HepG2 (cell line): ENCODE measurements at regions not wholly inside any gene's neighbourhood (a gene's known extent, or its start where the extent isn't known, plus 50 kb on each side); places are given as distances from the start of the nearest gene placed in this dataset.

ENCODE experiments used
- ATAC-seq: fragments of 200-7000 bp; cut with Tn5 transposase; 3 replicates; pipeline ENCODE4 v1.9.1; 2020; ENCODE audit warnings: mild to moderate bottlenecking, moderate library complexity
- BruUV-seq: library from RNA; stranded (reverse); fragments of 400-500 nt; replicated peaks from 2 replicates; lab custom pipeline; 2021; lab: Mats Ljungman, UMichigan
- CTCF ChIA-PET: fragments of 300-600 bp; formaldehyde crosslinking; extraction: SDS; loops from one replicate; lab custom pipeline; 2021; ENCODE audit warnings: low total read pairs, inconsistent platforms, low intra/inter-chr PET ratio; lab: Yijun Ruan, JAX
- POLR2A ChIA-PET: fragments of 350-600 bp; sonication (Branson Sonifier 250); formaldehyde crosslinking; loops from one replicate; lab custom pipeline; 2020; ENCODE audit warnings: antibody characterized with exemption, inconsistent platforms; lab: Yijun Ruan, JAX
- DNase-seq: peaks from one replicate; pipeline ENCODE4 v3.0.0-alpha.2; 2015; ENCODE audit warnings: low spot score
- FAIRE-seq: peaks from 3 replicates; lab custom pipeline; 2011; peaks lifted over from hg19 to GRCh38; lab: Jason Lieb, UNC
- H2AFZ ChIP-seq: one replicate; pipeline ENCODE4 v1.6.1; 2011; ENCODE audit warnings: low read length, inconsistent platforms
- H3K27ac ChIP-seq: fragments of 300-600 bp; 3 replicates; pipeline ENCODE4 v1.8.0; 2011; ENCODE audit warnings: mixed run types, mild to moderate bottlenecking, mixed read lengths, low read length, inconsistent platforms; ENCODE audit not compliant: insufficient read depth; ENCODE audit errors: extremely low read length
- H3K27me3 ChIP-seq, 2 experiments: fragments of 200-600 bp in 1 of 2; 2 replicates in 1 of 2; 3 replicates in 1 of 2; pipeline versions ENCODE4 v1.6.0 to v1.8.0; 2011; ENCODE audit warnings: low read length in 2 of 2, mild to moderate bottlenecking in 2 of 2, moderate library complexity in 2 of 2, inconsistent platforms in 1 of 2; ENCODE audit not compliant: insufficient read depth in 2 of 2, control insufficient read depth in 1 of 2
- H3K36me3 ChIP-seq, 2 experiments: fragments of 200-600 bp in 1 of 2; replicated peaks in 1 of 2; 2 replicates in 1 of 2; 3 replicates in 1 of 2; pipeline versions ENCODE4 v1.5.1 to v1.8.0; 2011; ENCODE audit warnings: low read length in 2 of 2, inconsistent platforms in 1 of 2; ENCODE audit not compliant: insufficient read depth in 2 of 2, control insufficient read depth in 1 of 2
- H3K4me1 ChIP-seq: 2 replicates; pipeline ENCODE4 v1.5.1; 2012; ENCODE audit warnings: low read length, inconsistent platforms; ENCODE audit not compliant: insufficient read depth
- H3K4me2 ChIP-seq: 2 replicates; pipeline ENCODE4 v1.6.0; 2011; ENCODE audit warnings: low read depth, low read length, inconsistent platforms
- H3K4me3 ChIP-seq, 3 experiments: fragments of 200-600 bp in 1 of 3; sonication (generic), shearing (Covaris generic) in 1 of 3; replicated peaks in 1 of 3; 2 replicates each; pipeline ENCODE4 v1.5.1; 2011 to 2016; ENCODE audit warnings: low read length in 3 of 3, inconsistent platforms in 2 of 3, low read depth in 2 of 3, mild to moderate bottlenecking in 2 of 3, control low read depth in 1 of 3, mixed read lengths in 1 of 3; ENCODE audit not compliant: insufficient read depth in 1 of 3
- H3K79me2 ChIP-seq: one replicate; pipeline ENCODE4 v1.6.1; 2011; ENCODE audit warnings: low read length, inconsistent platforms; ENCODE audit not compliant: insufficient read depth
- H3K9ac ChIP-seq: 2 replicates; pipeline ENCODE4 v1.6.0; 2011; ENCODE audit warnings: mild to moderate bottlenecking, low read depth, low read length, inconsistent platforms; ENCODE audit not compliant: insufficient read depth
- H3K9me3 ChIP-seq: 2 replicates; pipeline ENCODE4 v1.5.1; 2012; ENCODE audit warnings: mild to moderate bottlenecking, low read length
- H4K20me1 ChIP-seq: 2 replicates; pipeline ENCODE4 v1.6.0; 2011; ENCODE audit warnings: inconsistent platforms, mild to moderate bottlenecking, low read length, moderate library complexity; ENCODE audit not compliant: insufficient read depth
- CTCF ChIP-seq: sonication (generic); formaldehyde crosslinking; IDR thresholded peaks from 2 replicates; pipeline ENCODE4 v1.5.0; 2020; ENCODE audit warnings: mild to moderate bottlenecking, missing genetic modification reagents, moderate library complexity
- KLF11 ChIP-seq: IDR thresholded peaks from 2 replicates; pipeline ENCODE4 v1.6.1; 2016; ENCODE audit warnings: missing compliant biosample characterization
- LBX2 ChIP-seq: sonication (generic); formaldehyde crosslinking; IDR thresholded peaks from 2 replicates; pipeline ENCODE4 v1.5.0; 2020; ENCODE audit warnings: missing genetic modification reagents, mild to moderate bottlenecking, borderline replicate concordance
- MZF1 ChIP-seq: sonication (generic); formaldehyde crosslinking; IDR thresholded peaks from 2 replicates; pipeline ENCODE4 v1.8.1; 2023; ENCODE audit warnings: mild to moderate bottlenecking, missing genetic modification reagents, borderline replicate concordance
- NFE2L2 ChIP-seq: fragments of 150-350 bp; IDR thresholded peaks from 2 replicates; pipeline ENCODE4 v1.6.1; 2014; ENCODE audit warnings: low read length
- PRDM15 ChIP-seq: sonication (generic); formaldehyde crosslinking; IDR thresholded peaks from 2 replicates; pipeline ENCODE4 v1.4.0; 2020; ENCODE audit warnings: missing genetic modification reagents
- TOPORS ChIP-seq: sonication (generic); formaldehyde crosslinking; IDR thresholded peaks from 2 replicates; pipeline ENCODE4 v1.8.0; 2023; ENCODE audit warnings: mild to moderate bottlenecking, missing genetic modification reagents
- ZFP1 ChIP-seq: IDR thresholded peaks from 2 replicates; pipeline ENCODE4 v1.6.1; 2016
- ZIK1 ChIP-seq: sonication (generic); formaldehyde crosslinking; IDR thresholded peaks from 2 replicates; pipeline ENCODE4 v1.5.0; 2020; ENCODE audit warnings: mild to moderate bottlenecking, low read depth, missing genetic modification reagents, borderline replicate concordance
- ZKSCAN8 ChIP-seq: IDR thresholded peaks from 2 replicates; pipeline ENCODE4 v1.6.1; 2016; ENCODE audit warnings: borderline replicate concordance, missing genetic modification reagents, missing compliant biosample characterization
- ZNF354B ChIP-seq: sonication (generic); formaldehyde crosslinking; IDR thresholded peaks from 2 replicates; pipeline ENCODE4 v1.8.0; 2022; ENCODE audit warnings: mild to moderate bottlenecking, missing genetic modification reagents
- WGBS: methylation state at CpG from one replicate; pipeline ENCODE4 v1.1.6; 2017; ENCODE audit warnings: low lambda C conversion rate; 5-methylcytosine and 5-hydroxymethylcytosine counted together
- in situ Hi-C: cut with HindIII; loops from 2 replicates; pipeline ENCODE4 v1.10.0; 2017; ENCODE audit warnings: low pct_unique_long_range_greater_than_20kb; ENCODE audit not compliant: extremely low pct_ligation_motif_present
- intact Hi-C: fragments of 100-400 bp; cut with micrococcal nuclease; formaldehyde crosslinking; loops from one replicate; pipeline ENCODE4 v1.10.0; 2022; ENCODE audit not compliant: unreplicated experiment
- TF ChIP-seq, protein P1 (sequence below): sonication (generic); formaldehyde crosslinking; IDR thresholded peaks from 2 replicates; pipeline ENCODE4 v1.4.0; 2020; ENCODE audit warnings: missing genetic modification reagents
- TF ChIP-seq, protein P2 (sequence below): IDR thresholded peaks from 2 replicates; pipeline ENCODE4 v1.6.1; 2016; ENCODE audit warnings: missing compliant biosample characterization, missing genetic modification reagents, borderline replicate concordance

DNA sequence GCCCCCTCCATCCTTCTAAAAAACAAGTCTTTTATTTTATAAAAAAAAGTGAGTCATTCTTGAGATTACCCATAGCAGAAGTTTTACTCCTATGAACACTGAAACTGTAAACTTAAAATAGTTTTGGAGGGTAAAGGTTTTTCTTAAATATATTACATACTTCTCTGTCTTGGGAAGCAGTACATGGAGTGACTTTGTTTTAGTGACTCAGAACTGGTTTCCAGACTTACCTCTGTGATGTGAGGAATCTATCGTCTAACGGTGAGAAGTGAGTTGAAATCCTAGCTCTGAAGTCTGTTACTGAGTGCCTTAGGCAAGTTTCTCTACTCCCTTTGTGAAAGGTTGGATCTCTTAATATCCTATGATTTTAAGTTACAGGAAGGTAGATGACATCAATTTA is 176.3 kb upstream of the POU3F1 start:
- Histone ChIP-seq H3K79me2 (no peaks in the 10 kb centered on the region), H4K20me1 (no peaks in the 10 kb centered on the region), H3K4me1 (no peaks in the 10 kb centered on the region), H3K27ac (no peak overlapping the region), H3K27me3 (peaks cover 2 to 7% of the 10 kb centered on the region in 2 experiments; a peak in 2 of 5 replicates), H3K9ac (no peak overlapping the region), H3K36me3 (no peaks in the 10 kb centered on the region), H3K4me2 (no peak overlapping the region), H3K4me3 (no peak overlapping the region), H2AFZ (no peak overlapping the region), H3K9me3 (no peaks in the 10 kb centered on the region)
- no peak for DNase-seq
- ChIA-PET POLR2A (no interaction called here), CTCF (no interaction called here)
- FAIRE-seq, result no peak
- WGBS, result 67% methylated on average over 2 of the region's 2 CpGs
- no peak for TF ChIP-seq CTCF (CRISPR knock-in tag)
- no peak for TF ChIP-seq TOPORS (CRISPR knock-in tag)
- no peak for TF ChIP-seq ZNF354B (CRISPR knock-in tag)
- TF ChIP-seq MZF1 (CRISPR knock-in tag), result no peak
- TF ChIP-seq, protein P1, sequence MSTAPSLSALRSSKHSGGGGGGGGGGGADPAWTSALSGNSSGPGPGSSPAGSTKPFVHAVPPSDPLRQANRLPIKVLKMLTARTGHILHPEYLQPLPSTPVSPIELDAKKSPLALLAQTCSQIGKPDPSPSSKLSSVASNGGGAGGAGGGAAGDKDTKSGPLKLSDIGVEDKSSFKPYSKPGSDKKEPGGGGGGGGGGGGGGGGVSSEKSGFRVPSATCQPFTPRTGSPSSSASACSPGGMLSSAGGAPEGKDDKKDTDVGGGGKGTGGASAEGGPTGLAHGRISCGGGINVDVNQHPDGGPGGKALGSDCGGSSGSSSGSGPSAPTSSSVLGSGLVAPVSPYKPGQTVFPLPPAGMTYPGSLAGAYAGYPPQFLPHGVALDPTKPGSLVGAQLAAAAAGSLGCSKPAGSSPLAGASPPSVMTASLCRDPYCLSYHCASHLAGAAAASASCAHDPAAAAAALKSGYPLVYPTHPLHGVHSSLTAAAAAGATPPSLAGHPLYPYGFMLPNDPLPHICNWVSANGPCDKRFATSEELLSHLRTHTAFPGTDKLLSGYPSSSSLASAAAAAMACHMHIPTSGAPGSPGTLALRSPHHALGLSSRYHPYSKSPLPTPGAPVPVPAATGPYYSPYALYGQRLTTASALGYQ, result no peak
- TF ChIP-seq NFE2L2, result no peak
- TF ChIP-seq ZIK1 (CRISPR knock-in tag), result no peak
- TF ChIP-seq ZKSCAN8 (CRISPR knock-in tag), result no peak
- no peak for TF ChIP-seq ZFP1 (CRISPR knock-in tag)
- TF ChIP-seq KLF11 (CRISPR knock-in tag), result no peak
- TF ChIP-seq PRDM15 (CRISPR knock-in tag), result no peak
- TF ChIP-seq, protein P2, sequence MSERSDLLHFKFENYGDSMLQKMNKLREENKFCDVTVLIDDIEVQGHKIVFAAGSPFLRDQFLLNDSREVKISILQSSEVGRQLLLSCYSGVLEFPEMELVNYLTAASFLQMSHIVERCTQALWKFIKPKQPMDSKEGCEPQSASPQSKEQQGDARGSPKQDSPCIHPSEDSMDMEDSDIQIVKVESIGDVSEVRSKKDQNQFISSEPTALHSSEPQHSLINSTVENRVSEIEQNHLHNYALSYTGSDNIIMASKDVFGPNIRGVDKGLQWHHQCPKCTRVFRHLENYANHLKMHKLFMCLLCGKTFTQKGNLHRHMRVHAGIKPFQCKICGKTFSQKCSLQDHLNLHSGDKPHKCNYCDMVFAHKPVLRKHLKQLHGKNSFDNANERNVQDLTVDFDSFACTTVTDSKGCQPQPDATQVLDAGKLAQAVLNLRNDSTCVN (CRISPR knock-in tag), result no peak
- no peak for TF ChIP-seq LBX2 (CRISPR knock-in tag)
- no TSS peak for BruUV-seq
- ATAC-seq, result no peak
- intact Hi-C loops (no loop called here), in situ Hi-C loops (no loop called here)
